ENCODE measurements at regions not wholly inside any gene's neighbourhood (a gene's known extent, or its start where the extent isn't known, plus 50 kb on each side); places are given as distances from the start of the nearest gene placed in this dataset.
A peak's percentile ranks its signal among the peaks of the same experiment; 100 is the strongest.

DNA sequence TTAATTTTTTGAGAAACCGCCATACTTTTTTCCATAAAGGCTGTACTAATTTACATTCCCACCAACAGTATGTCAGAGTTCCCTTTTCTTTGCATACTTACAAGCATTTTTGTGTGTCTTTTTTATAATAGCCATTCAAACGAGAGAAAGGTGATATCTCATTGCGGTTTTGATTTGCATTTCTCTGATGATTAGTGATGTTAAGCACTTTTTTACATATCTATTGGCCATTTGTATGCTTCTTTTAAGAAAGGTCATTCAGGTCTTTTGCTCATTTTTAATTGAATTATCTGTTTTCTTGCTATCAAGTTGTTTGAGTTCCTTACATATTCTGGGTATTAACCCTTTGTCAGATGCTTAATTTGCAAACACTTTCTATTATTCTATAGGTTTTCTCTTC lies 176.1 kb upstream of the UFL1 start:
- ATAC-seq = no peak
- H3K4me1 ChIP-seq = no peaks in the 10 kb centered on the region
- no peaks in the 10 kb centered on the region for H3K36me3 ChIP-seq
- no peaks in the 10 kb centered on the region for H3K9me3 ChIP-seq
- intact Hi-C loops (cut with DNase I) = no loop called here
- no peak overlapping the region for H3K27ac ChIP-seq
- no peaks in the 10 kb centered on the region for H3K27me3 ChIP-seq
- no peak overlapping the region for H3K4me3 ChIP-seq
- TF ChIP-seq, protein P1, sequence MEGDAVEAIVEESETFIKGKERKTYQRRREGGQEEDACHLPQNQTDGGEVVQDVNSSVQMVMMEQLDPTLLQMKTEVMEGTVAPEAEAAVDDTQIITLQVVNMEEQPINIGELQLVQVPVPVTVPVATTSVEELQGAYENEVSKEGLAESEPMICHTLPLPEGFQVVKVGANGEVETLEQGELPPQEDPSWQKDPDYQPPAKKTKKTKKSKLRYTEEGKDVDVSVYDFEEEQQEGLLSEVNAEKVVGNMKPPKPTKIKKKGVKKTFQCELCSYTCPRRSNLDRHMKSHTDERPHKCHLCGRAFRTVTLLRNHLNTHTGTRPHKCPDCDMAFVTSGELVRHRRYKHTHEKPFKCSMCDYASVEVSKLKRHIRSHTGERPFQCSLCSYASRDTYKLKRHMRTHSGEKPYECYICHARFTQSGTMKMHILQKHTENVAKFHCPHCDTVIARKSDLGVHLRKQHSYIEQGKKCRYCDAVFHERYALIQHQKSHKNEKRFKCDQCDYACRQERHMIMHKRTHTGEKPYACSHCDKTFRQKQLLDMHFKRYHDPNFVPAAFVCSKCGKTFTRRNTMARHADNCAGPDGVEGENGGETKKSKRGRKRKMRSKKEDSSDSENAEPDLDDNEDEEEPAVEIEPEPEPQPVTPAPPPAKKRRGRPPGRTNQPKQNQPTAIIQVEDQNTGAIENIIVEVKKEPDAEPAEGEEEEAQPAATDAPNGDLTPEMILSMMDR (IDR thresholded peaks at IDR 0.05) = no peak
- no peak for DNase-seq

DNA sequence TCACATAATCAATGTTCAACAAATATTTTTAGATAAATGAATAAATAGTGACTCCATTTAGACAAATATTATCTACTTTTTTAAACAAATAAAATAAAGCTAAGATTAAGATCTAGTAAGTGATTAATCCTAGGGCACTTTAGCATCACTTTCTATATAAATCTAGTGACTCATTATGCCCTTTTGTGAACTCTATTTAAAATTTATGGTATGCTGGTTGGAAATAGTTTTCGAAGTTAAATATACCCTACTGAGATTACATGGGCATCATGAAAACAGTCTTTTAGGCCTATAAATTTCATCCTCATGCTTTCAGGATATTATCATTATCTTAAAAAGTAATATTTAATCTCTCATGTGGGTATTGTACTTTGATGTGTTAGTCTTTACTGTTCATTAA lies 140.4 kb upstream of the UFL1 start:
- H3K36me3 ChIP-seq = no peaks in the 10 kb centered on the region
- ATAC-seq (no peak), DNase-seq (no peak)
- H3K9me3 ChIP-seq = no peaks in the 10 kb centered on the region
- no peaks in the 10 kb centered on the region for H3K27me3 ChIP-seq
- TF ChIP-seq, protein P1 (IDR thresholded peaks at IDR 0.05) = no peak
- intact Hi-C loops (cut with DNase I) = no loop called here
- H3K4me3 ChIP-seq = no peak overlapping the region
- H3K27ac ChIP-seq = no peak overlapping the region
- H3K4me1 ChIP-seq = no peaks in the 10 kb centered on the region

DNA sequence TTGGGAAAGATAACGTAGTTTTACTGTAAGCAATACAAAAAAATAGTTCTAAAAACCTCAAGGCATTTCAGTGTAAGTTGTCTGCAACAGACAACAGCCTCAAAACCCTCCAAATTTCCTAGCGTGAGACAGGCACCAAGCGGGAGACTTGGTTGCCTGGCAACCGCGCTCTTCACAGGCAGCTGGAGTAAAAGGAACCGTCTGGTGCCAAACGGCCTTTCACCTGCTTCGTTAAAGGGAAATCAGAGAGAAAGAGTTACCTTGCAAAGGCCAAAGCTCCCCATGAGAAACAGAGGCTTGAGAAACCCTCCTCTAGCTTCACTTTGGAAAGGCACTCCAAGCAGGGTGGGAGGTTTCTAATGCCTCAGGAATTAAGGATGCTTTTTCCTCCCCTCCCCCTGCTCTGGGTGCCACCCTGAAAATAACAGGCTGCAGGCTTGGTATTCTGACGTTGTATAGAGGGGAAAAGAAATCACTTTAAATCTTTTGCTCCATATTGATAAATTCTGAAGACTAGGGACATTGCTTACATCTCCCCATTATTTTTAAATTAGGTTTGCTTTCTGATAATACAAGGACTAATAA lies 129.7 kb upstream of the UFL1 start:
- no peak for DNase-seq
- ATAC-seq = no peak
- H3K27ac ChIP-seq = no peak overlapping the region
- intact Hi-C loops (cut with DNase I) = no loop called here
- no peaks in the 10 kb centered on the region for H3K36me3 ChIP-seq
- H3K9me3 ChIP-seq = no peaks in the 10 kb centered on the region
- H3K4me3 ChIP-seq = no peak overlapping the region
- no peaks in the 10 kb centered on the region for H3K4me1 ChIP-seq
- TF ChIP-seq, protein P1 (IDR thresholded peaks at IDR 0.05) = no peak
- no peaks in the 10 kb centered on the region for H3K27me3 ChIP-seq

DNA sequence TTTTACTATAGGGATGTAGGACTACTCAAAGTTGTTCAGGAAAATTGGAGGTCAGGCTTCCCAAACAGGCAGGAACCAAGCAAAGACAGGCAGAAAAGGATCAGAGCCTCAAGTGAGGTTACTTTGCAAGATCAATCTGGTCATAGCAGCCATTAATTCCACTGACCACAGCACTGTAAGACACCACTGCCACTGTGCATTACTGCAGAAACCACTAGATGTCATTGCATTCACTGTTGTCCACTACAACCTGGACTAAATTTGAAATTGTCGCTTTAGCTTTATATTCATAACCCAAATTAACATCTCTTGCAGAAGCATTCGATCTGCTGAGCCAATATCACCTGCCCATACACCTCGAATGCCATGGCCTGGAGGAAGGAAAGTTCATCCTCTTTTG lies 126.9 kb upstream of the UFL1 start:
- Histone ChIP-seq H3K27ac (no peak overlapping the region), H3K27me3 (no peaks in the 10 kb centered on the region), H3K9me3 (no peaks in the 10 kb centered on the region), H3K36me3 (no peaks in the 10 kb centered on the region), H3K4me1 (no peaks in the 10 kb centered on the region), H3K4me3 (no peak overlapping the region)
- DNase-seq (no peak), ATAC-seq (peak; percentile 25)
- intact Hi-C loops (cut with DNase I) = no loop called here
- TF ChIP-seq, protein P1 (IDR thresholded peaks at IDR 0.05) = no peak

DNA sequence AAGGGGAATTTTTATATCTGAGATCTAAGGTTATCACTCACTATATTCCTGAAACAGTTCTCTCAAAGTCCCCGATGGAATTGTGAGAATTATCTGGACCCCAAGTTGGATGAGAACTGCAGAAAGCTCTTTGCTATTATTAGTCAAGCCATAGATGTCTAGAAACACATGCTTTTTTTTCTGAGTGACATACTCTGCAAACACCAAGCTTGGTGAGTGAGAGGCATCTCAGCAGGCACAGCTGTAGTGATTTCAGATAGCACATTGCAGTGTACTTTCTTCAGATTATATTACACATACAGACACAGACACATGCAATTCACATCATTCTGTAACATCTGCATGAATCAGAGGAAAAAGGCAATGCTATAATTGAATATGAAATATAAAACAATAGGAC lies 111.1 kb upstream of the UFL1 start:
- ATAC-seq (no peak), DNase-seq (no peak)
- TF ChIP-seq, protein P1 (IDR thresholded peaks at IDR 0.05) = no peak
- no peak overlapping the region for H3K4me3 ChIP-seq
- H3K9me3 ChIP-seq = no peaks in the 10 kb centered on the region
- no peaks in the 10 kb centered on the region for H3K4me1 ChIP-seq
- H3K27ac ChIP-seq = no peak overlapping the region
- no peaks in the 10 kb centered on the region for H3K36me3 ChIP-seq
- intact Hi-C loops (cut with DNase I) = no loop called here
- H3K27me3 ChIP-seq = no peaks in the 10 kb centered on the region

DNA sequence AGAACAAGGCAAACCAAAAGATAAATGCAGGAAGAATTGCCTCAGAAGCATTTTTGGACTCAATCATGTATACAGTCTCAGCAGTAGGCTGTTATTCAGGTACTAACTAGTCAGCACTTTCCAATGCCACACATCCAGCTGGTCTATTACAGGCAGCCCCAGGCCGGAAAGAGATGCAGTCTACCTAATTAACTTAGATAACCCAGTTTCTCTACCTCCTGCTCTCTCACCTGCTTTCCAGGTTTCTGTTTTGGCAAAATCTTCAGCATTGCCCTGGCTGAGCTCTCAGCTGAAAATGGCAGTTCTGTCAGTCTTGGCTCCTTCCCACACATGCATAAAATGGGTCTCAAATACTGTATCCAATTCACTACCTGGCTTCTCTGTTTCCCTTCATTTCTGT lies 101.3 kb upstream of the UFL1 start:
- ATAC-seq = no peak
- Histone ChIP-seq H3K36me3 (no peaks in the 10 kb centered on the region), H3K27ac (no peak overlapping the region), H3K4me3 (no peak overlapping the region), H3K4me1 (no peaks in the 10 kb centered on the region), H3K9me3 (no peaks in the 10 kb centered on the region), H3K27me3 (no peaks in the 10 kb centered on the region)
- no peak for DNase-seq
- intact Hi-C loops (cut with DNase I) = no loop called here
- TF ChIP-seq, protein P1 (IDR thresholded peaks at IDR 0.05) = no peak

All from upper lobe of right lung (tissue), 1 donor.